Small intestine (tissue), 7 donors: ENCODE measurements at regions not wholly inside any gene's neighbourhood (a gene's known extent, or its start where the extent isn't known, plus 50 kb on each side); places are given as distances from the start of the nearest gene placed in this dataset.
"Not testable (repeated sequence)": the region's sequence is repeated elsewhere in the genome, so short reads cannot be mapped to it uniquely, and the experiment has no call there.

Experiments
- DNase-seq, 2 donors: peaks; one replicate each; pipeline versions ENCODE4 v3.0.0 to v3.0.0-alpha.2; 2013
- FAIRE-seq: peaks from 2 replicates; lab custom pipeline; 2012; peaks lifted over from hg19 to GRCh38; lab: Jason Lieb, UNC
- H3K27ac ChIP-seq, 3 donors: one replicate each; pipeline ENCODE4 v1.5.1; 2013; ENCODE audit warnings: low read length in 2 of 3, mild to moderate bottlenecking in 2 of 3, control low read depth in 1 of 3, inconsistent platforms in 1 of 3, low read depth in 1 of 3, moderate library complexity in 1 of 3
- H3K27me3 ChIP-seq, 3 donors: one replicate each; pipeline ENCODE4 v1.6.1; 2013; ENCODE audit warnings: low read length in 3 of 3, inconsistent platforms in 1 of 3; ENCODE audit not compliant: control insufficient read depth in 3 of 3, insufficient read depth in 3 of 3
- H3K36me3 ChIP-seq, 3 donors: one replicate each; pipeline ENCODE4 v1.6.1; 2013; ENCODE audit warnings: low read length in 3 of 3, inconsistent platforms in 1 of 3, low read depth in 1 of 3, mild to moderate bottlenecking in 1 of 3, moderate library complexity in 1 of 3; ENCODE audit not compliant: control insufficient read depth in 3 of 3, insufficient read depth in 2 of 3
- H3K4me1 ChIP-seq, 3 donors: one replicate each; pipeline ENCODE4 v1.6.1; 2013; ENCODE audit warnings: low read length in 2 of 3, inconsistent platforms in 1 of 3, low read depth in 1 of 3, mild to moderate bottlenecking in 1 of 3, moderate library complexity in 1 of 3; ENCODE audit not compliant: control insufficient read depth in 3 of 3, insufficient read depth in 2 of 3
- H3K4me3 ChIP-seq, 3 donors: one replicate each; pipeline ENCODE4 v1.5.1; 2013; ENCODE audit warnings: low read length in 3 of 3, control low read depth in 1 of 3, inconsistent platforms in 1 of 3, low read depth in 1 of 3, mild to moderate bottlenecking in 1 of 3, moderate library complexity in 1 of 3
- H3K9me3 ChIP-seq, 2 donors: one replicate each; pipeline ENCODE4 v1.6.1; 2013; ENCODE audit warnings: low read depth in 1 of 2, low read length in 1 of 2; ENCODE audit not compliant: control insufficient read depth in 2 of 2, insufficient read depth in 1 of 2
- WGBS, 3 donors: extraction: QIAGEN DNeasy Blood & Tissue Kit; methylation state at CpG; one replicate each; pipeline ENCODE4 v1.1.7; 2013; 5-methylcytosine and 5-hydroxymethylcytosine counted together
- donor health status: healthy with polysubstance abuse.
- donor health status: control.
- donor health status: control.
- donor health status: Bipolar disorder and iron deficiency.
- donor health status: healthy.

DNA sequence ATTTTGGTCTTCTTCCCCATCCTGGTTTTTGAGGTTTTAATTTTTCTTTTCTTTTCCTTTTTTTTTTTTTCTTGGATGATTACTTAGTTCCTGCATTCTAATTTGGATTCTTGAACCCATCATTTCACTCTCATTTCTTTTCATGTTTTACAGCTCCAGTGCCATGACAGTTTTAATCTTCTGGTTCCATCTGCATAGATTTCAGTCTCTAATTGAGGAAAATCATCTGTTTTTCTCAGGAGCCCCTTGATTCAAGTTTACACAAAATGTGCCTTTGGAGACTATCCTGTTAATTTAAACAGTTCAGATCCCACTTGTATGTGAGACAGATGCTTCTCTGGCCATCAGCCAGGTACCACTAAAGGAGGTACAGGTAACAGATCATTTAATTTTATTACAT is 379.9 kb downstream of the PIK3C3 start:
- Histone ChIP-seq H3K27ac (no peak overlapping the region), H3K27me3 (no peaks in the 10 kb centered on the region), H3K9me3 (peaks cover 0 to 30% of the 10 kb centered on the region in 2 donors), H3K4me3 (no peak overlapping the region), H3K36me3 (no peaks in the 10 kb centered on the region), H3K4me1 (peaks cover 0 to 4% (median 0%) of the 10 kb centered on the region in 3 donors)
- no peak for FAIRE-seq
- DNase-seq = no peak

- Histone ChIP-seq H3K27ac (no peak overlapping the region), H3K36me3 (no peaks in the 10 kb centered on the region), H3K4me3 (no peak overlapping the region), H3K9me3 (peaks cover 0 to 30% of the 10 kb centered on the region in 2 donors), H3K4me1 (peaks cover 0 to 4% (median 0%) of the 10 kb centered on the region in 3 donors), H3K27me3 (no peaks in the 10 kb centered on the region)
- peak; percentile 11 to 12 for DNase-seq
- FAIRE-seq = no peak
- 34 to 58% (median 44%) methylated on average over 2 of the region's 2 CpGs for WGBS, 3 donors
These were observed 381.1 kb downstream of the PIK3C3 start for GRCh38 chr18:42336139-42336538.

- not testable (repeated sequence) for DNase-seq, FAIRE-seq, H3K27me3 ChIP-seq, H3K4me3 ChIP-seq, H3K27ac ChIP-seq, H3K4me1 ChIP-seq, H3K36me3 ChIP-seq
- peaks cover 0 to 30% of the 10 kb centered on the region in 2 donors for H3K9me3 ChIP-seq
- WGBS, 3 donors = 61 to 68% (median 67%) methylated on average over 2 of the region's 2 CpGs
These were observed 382.3 kb downstream of the PIK3C3 start for GRCh38 chr18:42337337-42337736.

DNA sequence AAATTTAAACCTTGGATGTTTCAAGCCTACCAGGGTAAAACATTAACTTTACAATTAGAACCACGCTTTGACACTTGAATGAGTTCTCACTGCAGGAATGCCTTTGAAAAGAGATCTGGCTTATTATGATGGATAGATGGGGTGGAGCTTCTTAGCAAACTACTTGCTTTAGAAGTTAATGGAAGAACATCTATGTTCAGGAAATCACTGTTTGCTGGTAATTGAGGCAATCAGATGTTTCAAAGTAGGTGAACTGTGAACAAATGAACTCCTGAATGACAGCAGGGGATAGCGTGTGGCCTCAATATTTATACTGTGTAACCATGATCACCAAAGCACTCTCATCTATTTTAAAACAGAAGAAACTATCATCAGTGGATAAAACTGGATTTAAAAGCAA is 383.6 kb downstream of the PIK3C3 start:
- Histone ChIP-seq H3K4me1 (peaks cover 0 to 4% (median 0%) of the 10 kb centered on the region in 3 donors), H3K36me3 (no peaks in the 10 kb centered on the region), H3K27ac (no peak overlapping the region), H3K9me3 (peaks cover 0 to 30% of the 10 kb centered on the region in 2 donors), H3K27me3 (no peaks in the 10 kb centered on the region), H3K4me3 (no peak overlapping the region)
- 23 to 36% (median 24%) methylated on average over 2 of the region's 2 CpGs for WGBS, 3 donors
- DNase-seq = peak in 1 of 2 donors; percentile 11
- no peak for FAIRE-seq

DNA sequence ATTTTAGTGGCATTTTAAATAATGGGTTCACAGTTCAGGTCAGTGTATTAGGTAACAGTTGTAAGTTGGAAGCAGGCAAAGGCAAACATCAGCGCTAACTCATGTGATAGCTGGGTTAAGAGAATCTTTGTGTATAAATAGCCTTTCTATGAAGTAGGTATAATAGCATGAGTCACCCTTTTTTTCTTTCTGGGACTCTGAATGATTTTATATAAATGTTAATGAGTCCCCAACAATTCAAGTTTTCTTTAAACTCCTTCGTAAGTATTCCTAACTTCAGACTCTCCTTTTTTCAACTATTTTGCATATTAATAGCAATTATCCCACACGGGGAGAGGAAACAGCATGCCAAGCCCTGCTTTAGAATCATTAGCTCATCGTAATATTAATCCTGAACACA is 384.3 kb downstream of the PIK3C3 start:
- H3K4me3 ChIP-seq = no peak overlapping the region
- DNase-seq (peak in 1 of 2 donors; percentile 20), FAIRE-seq (no peak)
- no peak overlapping the region for H3K27ac ChIP-seq
- no peaks in the 10 kb centered on the region for H3K27me3 ChIP-seq
- WGBS, 3 donors = 32 to 51% (median 42%) methylated on average over 4 of the region's 4 CpGs
- H3K4me1 ChIP-seq = peaks cover 0 to 4% (median 0%) of the 10 kb centered on the region in 3 donors
- H3K9me3 ChIP-seq = peaks cover 0 to 30% of the 10 kb centered on the region in 2 donors
- no peaks in the 10 kb centered on the region for H3K36me3 ChIP-seq

GRCh38 chr18:42340423-42341009 is 385.5 kb downstream of the PIK3C3 start:
- H3K4me1 ChIP-seq = peaks cover 0 to 4% (median 0%) of the 10 kb centered on the region in 3 donors
- H3K27me3 ChIP-seq = no peaks in the 10 kb centered on the region
- H3K9me3 ChIP-seq = peaks cover 0 to 25% of the 10 kb centered on the region in 2 donors
- no peak overlapping the region for H3K4me3 ChIP-seq
- no peak overlapping the region for H3K27ac ChIP-seq
- 53 to 72% (median 68%) methylated on average over 3 of the region's 3 CpGs for WGBS, 3 donors
- H3K36me3 ChIP-seq = no peaks in the 10 kb centered on the region
- FAIRE-seq (no peak), DNase-seq (no peak)

- peaks cover 0 to 2% (median 0%) of the 10 kb centered on the region in 3 donors for H3K4me1 ChIP-seq
- FAIRE-seq (no peak), DNase-seq (no peak)
- no peaks in the 10 kb centered on the region for H3K27me3 ChIP-seq
- whole genome bisulfite sequencing, 3 donors = 2 to 41% (median 33%) methylated on average over 1 of the region's 1 CpG
- H3K4me3 ChIP-seq = no peak overlapping the region
- peaks cover 0 to 18% of the 10 kb centered on the region in 2 donors for H3K9me3 ChIP-seq
- no peak overlapping the region for H3K27ac ChIP-seq
- H3K36me3 ChIP-seq = no peaks in the 10 kb centered on the region
These were observed 386.4 kb downstream of the PIK3C3 start for GRCh38 chr18:42341423-42341822.

- DNase-seq = no peak
- Histone ChIP-seq H3K4me3 (no peak overlapping the region), H3K27ac (no peak overlapping the region), H3K27me3 (no peaks in the 10 kb centered on the region), H3K4me1 (no peaks in the 10 kb centered on the region), H3K9me3 (no peaks in the 10 kb centered on the region), H3K36me3 (no peaks in the 10 kb centered on the region)
- WGBS, 3 donors = 43 to 67% (median 54%) methylated on average over 5 of the region's 5 CpGs
- no peak for FAIRE-seq
These were observed 393.7 kb downstream of the PIK3C3 start for GRCh38 chr18:42348722-42349121.

DNA sequence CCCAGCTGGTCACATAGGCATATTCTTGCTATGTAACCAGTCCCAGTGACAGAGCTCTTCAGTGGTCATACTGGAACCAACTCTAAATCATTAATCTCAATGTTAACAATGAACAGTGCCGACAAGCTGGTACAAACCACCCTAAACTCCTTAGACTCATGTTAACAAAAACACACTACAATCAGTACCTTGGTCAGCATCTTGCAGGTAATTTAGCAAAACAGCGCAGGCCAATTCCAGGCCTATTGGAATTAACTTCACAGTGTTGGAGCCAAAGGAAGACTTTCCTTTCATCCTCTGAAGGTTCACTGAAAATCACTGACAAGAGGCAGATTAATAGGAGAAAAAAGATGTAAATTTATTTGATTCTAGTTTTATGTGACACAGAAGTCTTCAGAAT is 396.4 kb downstream of the PIK3C3 start:
- DNase-seq (no peak), FAIRE-seq (no peak)
- Histone ChIP-seq H3K9me3 (no peaks in the 10 kb centered on the region), H3K4me3 (no peak overlapping the region), H3K36me3 (no peaks in the 10 kb centered on the region), H3K4me1 (no peaks in the 10 kb centered on the region), H3K27ac (no peak overlapping the region), H3K27me3 (no peaks in the 10 kb centered on the region)
- 41 to 64% (median 57%) methylated on average over 2 of the region's 2 CpGs for WGBS, 3 donors
